Lower leg skin (tissue), 3 donors: ENCODE measurements at regions not wholly inside any gene's neighbourhood (a gene's known extent, or its start where the extent isn't known, plus 50 kb on each side); places are given as distances from the start of the nearest gene placed in this dataset.

ENCODE experiments used
- POLR2A ChIP-seq, 2 donors: fragments of 450-650 bp; IDR thresholded peaks; one replicate each; pipeline ENCODE4 v1.6.1; 2016 to 2017; ENCODE audit warnings: antibody characterized with exemption in 2 of 2, mild to moderate bottlenecking in 1 of 2, moderate library complexity in 1 of 2
- TF ChIP-seq, protein P1 (sequence below), 3 donors: fragments of 450-650 bp; IDR thresholded peaks; one replicate each; pipeline ENCODE4 v1.5.1; 2016; ENCODE audit warnings: antibody characterized with exemption in 3 of 3, mild to moderate bottlenecking in 3 of 3, moderate library complexity in 2 of 3

DNA sequence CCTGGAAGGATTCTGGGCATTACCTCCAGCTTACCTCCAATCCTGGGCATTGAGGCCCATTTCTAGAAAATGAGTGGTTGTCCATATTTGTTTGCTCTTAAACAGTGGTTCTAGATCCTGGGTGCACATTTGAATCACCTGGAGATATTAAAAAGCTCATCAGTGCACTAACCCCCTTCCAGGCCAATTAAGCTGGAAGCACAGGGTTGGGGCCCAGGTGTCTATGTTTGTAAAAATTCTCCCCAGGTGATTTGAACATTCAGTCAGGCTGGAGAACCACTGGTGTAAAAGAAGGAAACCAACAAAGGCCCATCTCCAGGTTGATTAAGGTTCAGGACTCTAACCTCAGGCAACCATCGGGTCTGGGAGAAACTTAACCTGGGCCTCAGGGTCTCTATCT lies 102.6 kb upstream of the NANOS1 start:
- TF ChIP-seq, protein P1, sequence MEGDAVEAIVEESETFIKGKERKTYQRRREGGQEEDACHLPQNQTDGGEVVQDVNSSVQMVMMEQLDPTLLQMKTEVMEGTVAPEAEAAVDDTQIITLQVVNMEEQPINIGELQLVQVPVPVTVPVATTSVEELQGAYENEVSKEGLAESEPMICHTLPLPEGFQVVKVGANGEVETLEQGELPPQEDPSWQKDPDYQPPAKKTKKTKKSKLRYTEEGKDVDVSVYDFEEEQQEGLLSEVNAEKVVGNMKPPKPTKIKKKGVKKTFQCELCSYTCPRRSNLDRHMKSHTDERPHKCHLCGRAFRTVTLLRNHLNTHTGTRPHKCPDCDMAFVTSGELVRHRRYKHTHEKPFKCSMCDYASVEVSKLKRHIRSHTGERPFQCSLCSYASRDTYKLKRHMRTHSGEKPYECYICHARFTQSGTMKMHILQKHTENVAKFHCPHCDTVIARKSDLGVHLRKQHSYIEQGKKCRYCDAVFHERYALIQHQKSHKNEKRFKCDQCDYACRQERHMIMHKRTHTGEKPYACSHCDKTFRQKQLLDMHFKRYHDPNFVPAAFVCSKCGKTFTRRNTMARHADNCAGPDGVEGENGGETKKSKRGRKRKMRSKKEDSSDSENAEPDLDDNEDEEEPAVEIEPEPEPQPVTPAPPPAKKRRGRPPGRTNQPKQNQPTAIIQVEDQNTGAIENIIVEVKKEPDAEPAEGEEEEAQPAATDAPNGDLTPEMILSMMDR (IDR thresholded peaks at IDR 0.05) = no peak
- no peak for TF ChIP-seq POLR2A (IDR thresholded peaks at IDR 0.05)
